GM20000 (cell line): ENCODE measurements at regions not wholly inside any gene's neighbourhood (a gene's known extent, or its start where the extent isn't known, plus 50 kb on each side); places are given as distances from the start of the nearest gene placed in this dataset.
"Not testable (repeated sequence)": the region's sequence is repeated elsewhere in the genome, so short reads cannot be mapped to it uniquely, and the experiment has no call there.

Experiments
- DNase-seq: peaks from one replicate; pipeline ENCODE4 v3.0.0; 2012; ENCODE audit warnings: low spot score
- TF ChIP-seq, protein P1 (sequence below): IDR thresholded peaks from 2 replicates; pipeline ENCODE4 v1.5.1; 2012; ENCODE audit warnings: mild to moderate bottlenecking, control low read depth; ENCODE audit errors: extremely low read depth, missing control alignments

DNA sequence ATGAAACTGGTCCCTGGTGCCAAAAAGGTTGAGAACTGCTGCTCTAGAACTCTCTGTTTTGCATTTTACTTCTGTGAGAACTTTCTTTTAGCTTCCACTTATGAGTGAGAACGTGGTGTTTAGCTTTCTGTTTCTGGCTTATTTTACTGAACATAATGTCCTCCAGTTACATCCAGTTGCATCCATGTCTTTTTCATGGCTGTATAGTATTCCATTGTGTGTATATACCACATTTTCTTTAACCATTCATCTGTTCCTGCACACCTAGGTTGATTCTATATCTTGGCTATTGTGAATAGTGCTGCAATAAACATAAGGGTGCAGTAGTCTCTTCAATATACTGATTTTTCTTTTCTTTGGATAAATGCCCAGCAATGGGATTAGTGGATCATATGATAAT, 165.7 kb downstream of the NPR3 start:
- DNase-seq = no peak
- TF ChIP-seq, protein P1, sequence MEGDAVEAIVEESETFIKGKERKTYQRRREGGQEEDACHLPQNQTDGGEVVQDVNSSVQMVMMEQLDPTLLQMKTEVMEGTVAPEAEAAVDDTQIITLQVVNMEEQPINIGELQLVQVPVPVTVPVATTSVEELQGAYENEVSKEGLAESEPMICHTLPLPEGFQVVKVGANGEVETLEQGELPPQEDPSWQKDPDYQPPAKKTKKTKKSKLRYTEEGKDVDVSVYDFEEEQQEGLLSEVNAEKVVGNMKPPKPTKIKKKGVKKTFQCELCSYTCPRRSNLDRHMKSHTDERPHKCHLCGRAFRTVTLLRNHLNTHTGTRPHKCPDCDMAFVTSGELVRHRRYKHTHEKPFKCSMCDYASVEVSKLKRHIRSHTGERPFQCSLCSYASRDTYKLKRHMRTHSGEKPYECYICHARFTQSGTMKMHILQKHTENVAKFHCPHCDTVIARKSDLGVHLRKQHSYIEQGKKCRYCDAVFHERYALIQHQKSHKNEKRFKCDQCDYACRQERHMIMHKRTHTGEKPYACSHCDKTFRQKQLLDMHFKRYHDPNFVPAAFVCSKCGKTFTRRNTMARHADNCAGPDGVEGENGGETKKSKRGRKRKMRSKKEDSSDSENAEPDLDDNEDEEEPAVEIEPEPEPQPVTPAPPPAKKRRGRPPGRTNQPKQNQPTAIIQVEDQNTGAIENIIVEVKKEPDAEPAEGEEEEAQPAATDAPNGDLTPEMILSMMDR = no peak

DNA sequence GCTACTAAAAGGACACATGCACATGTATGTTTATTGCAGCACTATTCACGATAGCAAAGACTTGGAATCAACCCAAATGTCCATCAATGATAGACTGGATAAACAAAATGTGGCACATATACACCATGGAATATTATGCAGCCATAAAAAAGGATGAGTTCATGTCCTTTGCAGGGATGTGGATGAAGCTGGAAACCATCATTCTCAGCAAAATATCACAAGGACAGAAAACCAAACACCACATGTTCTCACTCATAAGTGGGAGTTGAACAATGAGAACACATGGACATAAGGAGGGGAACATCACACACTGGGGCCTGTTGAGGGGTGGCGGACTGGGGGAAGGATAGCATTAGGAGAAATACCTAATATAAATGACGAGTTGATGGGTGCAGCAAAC, 168.2 kb downstream of the NPR3 start:
- DNase-seq = not testable (repeated sequence)

DNA sequence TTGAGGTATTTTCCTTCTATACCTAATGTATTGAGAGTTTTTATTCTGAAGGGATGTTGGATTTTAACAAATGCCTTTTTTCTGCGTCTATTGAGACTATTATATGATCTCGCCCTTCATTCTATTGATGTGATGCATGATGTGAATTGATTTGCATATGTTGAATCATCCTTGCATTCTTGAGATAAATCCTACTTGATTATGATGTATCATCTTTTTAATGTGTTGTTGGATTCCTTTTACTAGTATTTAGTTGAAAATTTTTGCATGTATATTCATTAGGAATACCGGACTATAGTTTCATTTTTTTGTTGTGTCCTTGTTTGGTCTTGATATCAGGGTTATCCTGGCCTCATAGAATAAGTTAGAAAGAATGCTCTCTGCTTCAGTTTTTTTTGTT, 169.7 kb downstream of the NPR3 start:
- TF ChIP-seq, protein P1 = no peak
- no peak for DNase-seq

DNA sequence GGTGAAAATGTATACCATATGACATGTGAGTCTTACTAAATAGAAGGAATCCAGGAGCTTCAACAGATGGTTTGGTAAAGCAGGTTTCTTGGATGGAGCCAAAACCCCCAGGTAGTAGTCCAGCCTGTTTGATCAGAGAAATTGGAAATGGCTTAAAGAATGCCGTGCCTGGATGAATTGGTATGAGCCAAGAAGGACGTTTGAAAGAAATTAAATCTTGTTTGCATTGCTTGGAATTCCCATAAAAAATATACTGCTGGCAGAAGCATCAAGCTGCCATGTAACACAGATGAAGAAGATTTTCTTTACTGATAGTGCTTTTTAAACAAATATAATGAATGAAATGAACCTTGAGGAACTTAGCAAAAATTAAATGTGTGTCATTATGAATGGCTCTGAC, 176.3 kb downstream of the NPR3 start:
- TF ChIP-seq, protein P1 = no peak
- DNase-seq = no peak

DNA sequence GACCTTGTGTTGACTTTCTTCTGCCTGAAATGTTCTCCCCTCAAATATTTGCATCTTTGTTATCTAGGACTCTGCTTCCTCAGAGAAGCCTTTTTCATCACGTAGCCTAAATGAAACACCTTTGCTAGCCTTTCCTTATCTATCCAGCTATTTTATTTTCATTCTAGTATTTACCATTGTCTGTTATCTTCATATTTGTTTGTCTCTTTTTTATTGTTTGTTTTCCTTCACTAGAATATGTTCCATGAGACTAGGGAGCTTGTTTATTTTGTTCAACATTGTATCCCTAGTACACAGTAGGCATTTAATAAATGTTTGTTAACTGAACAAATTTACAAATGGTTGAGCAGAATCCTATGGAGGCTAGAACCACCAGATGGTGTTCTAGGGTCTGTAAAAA, 178.0 kb downstream of the NPR3 start:
- no peak for DNase-seq
- TF ChIP-seq, protein P1 = no peak

DNA sequence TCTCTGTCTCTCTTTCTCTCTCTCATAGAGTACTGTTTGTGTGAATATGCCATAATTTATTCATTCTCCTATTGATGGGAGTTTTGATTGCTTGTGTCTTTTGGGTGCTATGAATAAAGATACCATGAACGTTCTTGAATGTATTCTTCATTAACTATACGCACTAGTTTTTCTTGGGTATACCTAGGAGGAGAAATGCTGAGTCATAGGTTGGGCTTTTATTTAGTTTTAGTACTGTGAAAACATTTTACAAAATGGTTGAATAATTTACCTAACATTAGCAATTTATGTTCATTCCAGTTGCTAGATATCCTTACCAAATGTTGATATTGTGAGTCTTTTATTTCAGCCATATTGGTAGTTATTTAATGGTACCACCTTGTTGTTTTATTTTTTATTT, 192.5 kb downstream of the NPR3 start:
- no peak for DNase-seq

DNA sequence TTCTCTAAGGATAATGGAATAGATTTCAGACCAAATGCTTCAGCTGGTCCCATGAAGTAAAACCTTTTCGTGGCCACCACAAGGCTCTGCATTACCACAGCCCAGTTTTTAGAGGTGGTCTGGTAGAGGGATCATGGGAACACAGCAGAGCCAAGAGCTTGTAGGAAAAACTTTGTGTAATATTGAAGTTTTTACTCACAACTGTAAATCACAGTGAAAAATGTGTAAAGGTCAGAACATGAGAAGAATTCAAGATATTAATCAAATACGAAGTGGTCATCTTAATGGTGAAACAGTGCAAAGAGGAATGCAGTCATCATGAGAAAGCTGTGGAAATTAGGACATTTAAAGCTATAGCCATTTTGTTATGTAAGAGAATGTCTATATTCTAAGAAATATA, 197.5 kb downstream of the NPR3 start:
- TF ChIP-seq, protein P1 = no peak

More for the DNA sequence above, 192.5 kb downstream of the NPR3 start:
- TF ChIP-seq, protein P1 = no peak

DNA sequence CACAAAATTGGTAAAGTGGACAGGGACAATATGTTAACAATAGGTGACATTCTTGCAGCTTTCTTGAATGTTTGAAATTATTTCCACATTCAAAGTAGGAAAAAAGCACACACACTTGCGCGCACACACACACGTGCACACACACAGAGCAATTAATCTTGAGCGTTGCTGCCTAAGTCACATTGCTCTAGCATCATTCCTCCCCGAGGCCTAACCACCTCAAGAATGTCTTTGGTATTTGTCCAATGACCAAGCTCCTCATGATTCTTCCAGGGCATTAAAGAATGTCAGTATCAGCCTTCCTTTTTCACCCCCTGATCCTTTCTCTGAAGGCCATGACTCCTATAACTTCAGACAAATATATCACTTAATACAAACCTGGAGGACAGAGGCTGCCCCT, 198.1 kb downstream of the NPR3 start:
- TF ChIP-seq, protein P1 = no peak
- DNase-seq = no peak

More for the DNA sequence above, 197.5 kb downstream of the NPR3 start:
- DNase-seq = no peak
